SU-DHL-6 (cell line): ENCODE measurements at regions not wholly inside any gene's neighbourhood (a gene's known extent, or its start where the extent isn't known, plus 50 kb on each side); places are given as distances from the start of the nearest gene placed in this dataset.

ENCODE experiments used
- CTCF ChIP-seq: fragments of 200-600 bp; sonication (generic); IDR thresholded peaks from one replicate; pipeline ENCODE4 v1.5.1; 2017; ENCODE audit warnings: antibody characterized with exemption, mild to moderate bottlenecking, low read length, moderate library complexity; ENCODE audit not compliant: insufficient read depth, poor library complexity, severe bottlenecking
- EZH2phosphoT487 ChIP-seq: fragments of 200-600 bp; sonication (generic), shearing (Covaris generic); conservative IDR thresholded peaks from 2 replicates; pipeline ENCODE4 v1.6.1; 2018; ENCODE audit warnings: mild to moderate bottlenecking, antibody characterized with exemption, low read length, moderate library complexity, mixed read lengths

GRCh38 chr21:20292280-20292679 is 705.9 kb upstream of the NCAM2 start:
- no peak for TF ChIP-seq CTCF
- TF ChIP-seq EZH2phosphoT487: no peak
